HL-60 (cell line): ENCODE measurements at regions not wholly inside any gene's neighbourhood (a gene's known extent, or its start where the extent isn't known, plus 50 kb on each side); places are given as distances from the start of the nearest gene placed in this dataset.

Experiments used
- GABPA ChIP-seq: IDR thresholded peaks from 2 replicates; pipeline ENCODE4 v1.6.1; 2012; ENCODE audit warnings: low read depth
- POLR2AphosphoS5 ChIP-seq: IDR thresholded peaks from 2 replicates; pipeline ENCODE4 v1.6.1; 2012; ENCODE audit warnings: low read depth
- SPI1 ChIP-seq: IDR thresholded peaks from 2 replicates; pipeline ENCODE4 v1.6.1; 2012; ENCODE audit warnings: low read depth, mild to moderate bottlenecking, borderline replicate concordance
- TF ChIP-seq, protein P1 (sequence below): IDR thresholded peaks from one replicate; pipeline ENCODE4 v1.5.1; 2011; ENCODE audit warnings: low read length, control low read depth, inconsistent platforms; ENCODE audit not compliant: insufficient read depth
- TF ChIP-seq, protein P2 (sequence below): IDR thresholded peaks from 2 replicates; pipeline ENCODE4 v1.6.1; 2012; ENCODE audit warnings: low read depth; ENCODE audit not compliant: insufficient replicate concordance

GRCh38 chr12:19933924-19934323 lies 434.4 kb upstream of the PDE3A start:
- TF ChIP-seq, protein P1, sequence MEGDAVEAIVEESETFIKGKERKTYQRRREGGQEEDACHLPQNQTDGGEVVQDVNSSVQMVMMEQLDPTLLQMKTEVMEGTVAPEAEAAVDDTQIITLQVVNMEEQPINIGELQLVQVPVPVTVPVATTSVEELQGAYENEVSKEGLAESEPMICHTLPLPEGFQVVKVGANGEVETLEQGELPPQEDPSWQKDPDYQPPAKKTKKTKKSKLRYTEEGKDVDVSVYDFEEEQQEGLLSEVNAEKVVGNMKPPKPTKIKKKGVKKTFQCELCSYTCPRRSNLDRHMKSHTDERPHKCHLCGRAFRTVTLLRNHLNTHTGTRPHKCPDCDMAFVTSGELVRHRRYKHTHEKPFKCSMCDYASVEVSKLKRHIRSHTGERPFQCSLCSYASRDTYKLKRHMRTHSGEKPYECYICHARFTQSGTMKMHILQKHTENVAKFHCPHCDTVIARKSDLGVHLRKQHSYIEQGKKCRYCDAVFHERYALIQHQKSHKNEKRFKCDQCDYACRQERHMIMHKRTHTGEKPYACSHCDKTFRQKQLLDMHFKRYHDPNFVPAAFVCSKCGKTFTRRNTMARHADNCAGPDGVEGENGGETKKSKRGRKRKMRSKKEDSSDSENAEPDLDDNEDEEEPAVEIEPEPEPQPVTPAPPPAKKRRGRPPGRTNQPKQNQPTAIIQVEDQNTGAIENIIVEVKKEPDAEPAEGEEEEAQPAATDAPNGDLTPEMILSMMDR = no peak
- TF ChIP-seq POLR2AphosphoS5 (no peak), GABPA (no peak), SPI1 (peak; percentile 50; the same call in 1 of the 2 replicates)
- TF ChIP-seq, protein P2, sequence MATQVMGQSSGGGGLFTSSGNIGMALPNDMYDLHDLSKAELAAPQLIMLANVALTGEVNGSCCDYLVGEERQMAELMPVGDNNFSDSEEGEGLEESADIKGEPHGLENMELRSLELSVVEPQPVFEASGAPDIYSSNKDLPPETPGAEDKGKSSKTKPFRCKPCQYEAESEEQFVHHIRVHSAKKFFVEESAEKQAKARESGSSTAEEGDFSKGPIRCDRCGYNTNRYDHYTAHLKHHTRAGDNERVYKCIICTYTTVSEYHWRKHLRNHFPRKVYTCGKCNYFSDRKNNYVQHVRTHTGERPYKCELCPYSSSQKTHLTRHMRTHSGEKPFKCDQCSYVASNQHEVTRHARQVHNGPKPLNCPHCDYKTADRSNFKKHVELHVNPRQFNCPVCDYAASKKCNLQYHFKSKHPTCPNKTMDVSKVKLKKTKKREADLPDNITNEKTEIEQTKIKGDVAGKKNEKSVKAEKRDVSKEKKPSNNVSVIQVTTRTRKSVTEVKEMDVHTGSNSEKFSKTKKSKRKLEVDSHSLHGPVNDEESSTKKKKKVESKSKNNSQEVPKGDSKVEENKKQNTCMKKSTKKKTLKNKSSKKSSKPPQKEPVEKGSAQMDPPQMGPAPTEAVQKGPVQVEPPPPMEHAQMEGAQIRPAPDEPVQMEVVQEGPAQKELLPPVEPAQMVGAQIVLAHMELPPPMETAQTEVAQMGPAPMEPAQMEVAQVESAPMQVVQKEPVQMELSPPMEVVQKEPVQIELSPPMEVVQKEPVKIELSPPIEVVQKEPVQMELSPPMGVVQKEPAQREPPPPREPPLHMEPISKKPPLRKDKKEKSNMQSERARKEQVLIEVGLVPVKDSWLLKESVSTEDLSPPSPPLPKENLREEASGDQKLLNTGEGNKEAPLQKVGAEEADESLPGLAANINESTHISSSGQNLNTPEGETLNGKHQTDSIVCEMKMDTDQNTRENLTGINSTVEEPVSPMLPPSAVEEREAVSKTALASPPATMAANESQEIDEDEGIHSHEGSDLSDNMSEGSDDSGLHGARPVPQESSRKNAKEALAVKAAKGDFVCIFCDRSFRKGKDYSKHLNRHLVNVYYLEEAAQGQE = no peak
